BJ (cell line): ENCODE measurements at regions not wholly inside any gene's neighbourhood (a gene's known extent, or its start where the extent isn't known, plus 50 kb on each side); places are given as distances from the start of the nearest gene placed in this dataset.

Source experiments
- CTCF ChIA-PET: fragments of 350-600 bp; formaldehyde crosslinking; extraction: SDS; loops from one replicate; lab custom pipeline; 2021; ENCODE audit warnings: antibody characterized with exemption, inconsistent platforms; lab: Yijun Ruan, JAX
- POLR2A ChIA-PET: fragments of 300-600 bp; sonication (Branson Sonifier 250); formaldehyde crosslinking; extraction: SDS; loops from one replicate; lab custom pipeline; 2021; ENCODE audit warnings: antibody characterized with exemption; lab: Charles Lee
- DNase-seq: peaks from one replicate; pipeline ENCODE4 v3.0.0-alpha.2; 2011; ENCODE audit warnings: low read depth
- H3K27me3 ChIP-seq: 2 replicates; pipeline ENCODE4 v1.6.0; 2011; ENCODE audit warnings: low read length; ENCODE audit not compliant: control insufficient read depth, insufficient read depth
- H3K36me3 ChIP-seq: 2 replicates; pipeline ENCODE4 v1.5.1; 2011; ENCODE audit warnings: low read length; ENCODE audit not compliant: control insufficient read depth, insufficient read depth
- H3K4me3 ChIP-seq: 2 replicates; pipeline ENCODE4 v1.5.1; 2011; ENCODE audit warnings: low read depth, mild to moderate bottlenecking, control low read depth, low read length
- TF ChIP-seq, protein P1 (sequence below): IDR thresholded peaks from 2 replicates; pipeline ENCODE4 v1.5.1; 2011; ENCODE audit warnings: low read depth, mild to moderate bottlenecking, control low read depth, inconsistent platforms, low read length, moderate library complexity; ENCODE audit not compliant: insufficient read depth

DNA sequence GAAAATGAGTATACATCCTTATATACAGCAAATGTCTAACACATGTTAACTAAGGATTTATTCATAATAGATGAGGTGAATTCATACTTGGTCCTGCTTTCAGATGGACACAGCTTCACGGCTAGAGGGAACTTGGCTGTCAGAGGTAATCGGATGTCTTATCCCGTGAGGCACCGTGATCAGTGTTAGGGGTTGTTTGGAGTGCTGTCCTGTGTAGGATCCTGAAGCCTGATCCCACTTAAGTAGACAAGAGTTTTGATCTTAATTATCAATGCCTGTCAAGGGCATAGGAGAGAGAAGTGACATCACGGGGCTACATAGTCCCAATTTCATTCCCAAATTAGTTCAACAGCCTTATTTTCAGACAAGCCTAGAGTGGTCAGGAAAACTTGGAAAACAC is 204.6 kb downstream of the RNF144A start:
- Histone ChIP-seq H3K27me3 (no peaks in the 10 kb centered on the region), H3K4me3 (no peak overlapping the region), H3K36me3 (no peaks in the 10 kb centered on the region)
- POLR2A ChIA-PET, result no interaction called here
- TF ChIP-seq, protein P1, sequence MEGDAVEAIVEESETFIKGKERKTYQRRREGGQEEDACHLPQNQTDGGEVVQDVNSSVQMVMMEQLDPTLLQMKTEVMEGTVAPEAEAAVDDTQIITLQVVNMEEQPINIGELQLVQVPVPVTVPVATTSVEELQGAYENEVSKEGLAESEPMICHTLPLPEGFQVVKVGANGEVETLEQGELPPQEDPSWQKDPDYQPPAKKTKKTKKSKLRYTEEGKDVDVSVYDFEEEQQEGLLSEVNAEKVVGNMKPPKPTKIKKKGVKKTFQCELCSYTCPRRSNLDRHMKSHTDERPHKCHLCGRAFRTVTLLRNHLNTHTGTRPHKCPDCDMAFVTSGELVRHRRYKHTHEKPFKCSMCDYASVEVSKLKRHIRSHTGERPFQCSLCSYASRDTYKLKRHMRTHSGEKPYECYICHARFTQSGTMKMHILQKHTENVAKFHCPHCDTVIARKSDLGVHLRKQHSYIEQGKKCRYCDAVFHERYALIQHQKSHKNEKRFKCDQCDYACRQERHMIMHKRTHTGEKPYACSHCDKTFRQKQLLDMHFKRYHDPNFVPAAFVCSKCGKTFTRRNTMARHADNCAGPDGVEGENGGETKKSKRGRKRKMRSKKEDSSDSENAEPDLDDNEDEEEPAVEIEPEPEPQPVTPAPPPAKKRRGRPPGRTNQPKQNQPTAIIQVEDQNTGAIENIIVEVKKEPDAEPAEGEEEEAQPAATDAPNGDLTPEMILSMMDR, result no peak
- CTCF ChIA-PET, result no interaction called here
- no peak for DNase-seq

DNA sequence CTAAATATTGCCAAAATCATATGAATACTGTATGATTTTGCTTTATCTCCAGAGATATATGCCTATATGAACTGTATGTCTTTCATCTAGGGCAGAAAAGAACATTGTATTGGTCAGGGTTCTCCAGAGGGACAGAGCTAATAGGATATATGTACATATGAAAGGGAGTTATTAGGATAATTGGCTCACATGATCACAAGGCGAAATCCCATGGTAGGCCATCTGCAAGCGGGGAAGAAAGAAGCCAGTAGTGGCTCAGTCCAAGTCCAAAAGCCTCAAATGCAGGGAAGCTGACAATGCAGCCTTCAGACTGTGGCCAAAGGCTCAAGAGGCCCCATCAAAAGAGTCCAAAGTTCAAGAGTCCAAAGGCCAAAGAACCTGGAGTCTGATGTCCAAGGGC is 209.9 kb downstream of the RNF144A start:
- TF ChIP-seq, protein P1, result no peak
- ChIA-PET POLR2A (no interaction called here), CTCF (no interaction called here)
- Histone ChIP-seq H3K36me3 (no peaks in the 10 kb centered on the region), H3K4me3 (no peak overlapping the region), H3K27me3 (no peaks in the 10 kb centered on the region)
- DNase-seq, result no peak

DNA sequence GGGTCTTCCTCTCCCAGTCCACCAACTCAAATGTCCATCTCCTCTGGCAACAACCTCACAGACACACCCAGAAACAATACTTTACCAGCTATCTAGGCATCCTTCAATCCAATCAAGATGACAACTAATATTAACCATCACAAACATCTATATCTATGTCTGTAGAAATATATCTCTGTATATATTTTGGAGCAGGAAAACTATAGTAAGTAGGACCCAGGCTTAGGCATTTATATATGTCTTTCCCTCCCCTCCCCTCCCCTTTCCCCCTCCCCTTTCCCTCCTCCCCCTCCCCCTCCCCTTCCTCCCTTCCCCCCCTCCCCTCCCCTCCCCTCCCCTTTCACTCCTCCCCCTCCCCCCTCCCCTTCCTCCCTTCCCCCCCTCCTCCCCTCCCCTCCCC is 210.5 kb downstream of the RNF144A start:
- Histone ChIP-seq H3K36me3 (no peaks in the 10 kb centered on the region), H3K27me3 (no peaks in the 10 kb centered on the region), H3K4me3 (no peak overlapping the region)
- no peak for DNase-seq
- ChIA-PET CTCF (no interaction called here), POLR2A (no interaction called here)
- TF ChIP-seq, protein P1, result no peak

DNA sequence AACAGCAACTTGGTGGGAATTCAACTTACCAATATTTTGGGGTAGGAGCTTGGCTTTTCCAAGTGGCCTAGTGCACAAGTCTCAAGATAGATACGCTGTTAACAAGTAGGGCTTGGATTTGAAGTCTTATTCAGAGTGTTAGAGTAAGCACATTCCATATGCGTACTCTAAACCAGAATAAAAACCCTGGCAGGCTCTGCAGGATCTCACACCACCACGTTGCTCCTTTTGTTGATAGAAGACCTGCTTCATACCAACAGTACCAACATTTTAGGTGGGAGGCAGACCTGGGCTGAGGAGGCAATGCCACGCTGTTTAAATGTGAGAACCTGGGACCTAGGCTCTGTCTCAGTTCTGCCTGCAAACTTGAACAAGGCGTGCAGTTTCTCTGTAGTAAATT is 214.0 kb downstream of the RNF144A start:
- TF ChIP-seq, protein P1, result no peak
- Histone ChIP-seq H3K4me3 (no peak overlapping the region), H3K27me3 (no peaks in the 10 kb centered on the region), H3K36me3 (no peaks in the 10 kb centered on the region)
- no peak for DNase-seq
- ChIA-PET CTCF (no interaction called here), POLR2A (no interaction called here)

DNA sequence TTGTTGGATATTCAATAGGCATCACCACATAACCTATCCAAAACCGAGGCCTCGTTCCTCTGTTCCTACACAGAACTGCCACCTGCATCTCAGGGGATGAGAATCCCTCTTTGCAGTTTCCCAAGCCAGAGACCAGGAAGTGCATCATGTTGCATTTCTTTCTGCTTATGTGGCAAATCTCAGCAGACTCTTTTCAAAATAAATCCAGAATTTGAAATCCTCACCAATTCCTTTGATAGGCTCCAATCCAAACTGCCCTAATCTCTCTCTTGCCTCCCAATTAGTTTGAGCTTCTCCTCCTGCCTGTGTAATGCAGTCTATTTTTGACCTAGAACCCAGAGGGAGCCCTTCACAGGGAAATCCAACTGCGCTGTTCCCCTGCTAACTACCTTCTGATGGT is 215.5 kb downstream of the RNF144A start:
- Histone ChIP-seq H3K36me3 (no peaks in the 10 kb centered on the region), H3K4me3 (no peak overlapping the region), H3K27me3 (no peaks in the 10 kb centered on the region)
- CTCF ChIA-PET, result no interaction called here
- POLR2A ChIA-PET, result no interaction called here
- TF ChIP-seq, protein P1, result no peak
- DNase-seq, result no peak
